ENCODE measurements at regions not wholly inside any gene's neighbourhood (a gene's known extent, or its start where the extent isn't known, plus 50 kb on each side); places are given as distances from the start of the nearest gene placed in this dataset.

GRCh38 chr6:77363702-77364101, 99.6 kb downstream of the HTR1B start:
- no peak for DNase-seq
- H3K27me3 ChIP-seq (ENCODE audit: control insufficient read depth in 3 of 3, insufficient read depth in 3 of 3, low read length in 3 of 3): no peaks in the 10 kb centered on the region
- H3K27ac ChIP-seq (ENCODE audit: low read depth in 1 of 3, low read length in 2 of 3): no peak overlapping the region
- 87 to 98% (median 90%) methylated on average over 1 of the region's 1 CpG for WGBS, 3 donors
- no peak for FAIRE-seq
- no peaks in the 10 kb centered on the region for H3K36me3 ChIP-seq (ENCODE audit: control insufficient read depth in 3 of 3, insufficient read depth in 2 of 3, low read depth in 1 of 3, low read length in 3 of 3)
- no peak overlapping the region for H3K4me3 ChIP-seq (ENCODE audit: low read depth in 1 of 3, low read length in 3 of 3)
- H3K9me3 ChIP-seq (ENCODE audit: control insufficient read depth in 2 of 2, insufficient read depth in 1 of 2, low read depth in 1 of 2, low read length in 1 of 2): peaks cover 0 to 7% of the 10 kb centered on the region in 2 donors
- no peaks in the 10 kb centered on the region for H3K4me1 ChIP-seq (ENCODE audit: control insufficient read depth in 3 of 3, insufficient read depth in 2 of 3, low read depth in 1 of 3, low read length in 2 of 3)

DNA sequence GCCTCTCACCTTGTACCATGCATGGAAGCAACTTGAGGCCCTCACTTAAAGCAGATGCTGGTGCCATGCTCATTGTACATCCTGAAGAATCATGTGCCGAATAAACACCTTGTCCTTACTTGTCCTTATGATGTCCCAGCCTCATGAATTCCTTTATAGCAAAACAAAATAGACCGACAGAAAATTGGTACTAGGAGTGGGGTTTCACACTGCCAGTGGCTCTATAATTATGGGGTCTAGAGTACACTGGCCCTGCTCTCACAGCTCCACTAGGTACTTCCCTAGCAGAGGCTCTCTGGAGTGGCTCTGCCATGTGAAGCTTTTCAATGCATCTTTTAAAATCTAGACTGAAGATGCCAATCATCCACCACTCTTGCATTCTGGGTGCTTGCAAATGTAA, 101.2 kb downstream of the HTR1B start:
- DNase-seq (no peak), FAIRE-seq (no peak)
- H3K4me3 ChIP-seq (ENCODE audit: low read depth in 1 of 3, low read length in 3 of 3): no peak overlapping the region
- no peaks in the 10 kb centered on the region for H3K36me3 ChIP-seq (ENCODE audit: control insufficient read depth in 3 of 3, insufficient read depth in 2 of 3, low read depth in 1 of 3, low read length in 3 of 3)
- no peaks in the 10 kb centered on the region for H3K27me3 ChIP-seq (ENCODE audit: control insufficient read depth in 3 of 3, insufficient read depth in 3 of 3, low read length in 3 of 3)
- peaks cover 0 to 7% of the 10 kb centered on the region in 2 donors for H3K9me3 ChIP-seq (ENCODE audit: control insufficient read depth in 2 of 2, insufficient read depth in 1 of 2, low read depth in 1 of 2, low read length in 1 of 2)
- no peaks in the 10 kb centered on the region for H3K4me1 ChIP-seq (ENCODE audit: control insufficient read depth in 3 of 3, insufficient read depth in 2 of 3, low read depth in 1 of 3, low read length in 2 of 3)
- 87 to 95% (median 93%) methylated on average over 2 of the region's 2 CpGs for WGBS, 3 donors
- H3K27ac ChIP-seq (ENCODE audit: low read depth in 1 of 3, low read length in 2 of 3): no peak overlapping the region

GRCh38 chr6:77361018-77361417, 102.3 kb downstream of the HTR1B start:
- H3K27ac ChIP-seq (ENCODE audit: low read depth in 1 of 3, low read length in 2 of 3): no peak overlapping the region
- no peaks in the 10 kb centered on the region for H3K27me3 ChIP-seq (ENCODE audit: control insufficient read depth in 3 of 3, insufficient read depth in 3 of 3, low read length in 3 of 3)
- peaks cover 0 to 7% of the 10 kb centered on the region in 2 donors for H3K9me3 ChIP-seq (ENCODE audit: control insufficient read depth in 2 of 2, insufficient read depth in 1 of 2, low read depth in 1 of 2, low read length in 1 of 2)
- H3K36me3 ChIP-seq (ENCODE audit: control insufficient read depth in 3 of 3, insufficient read depth in 2 of 3, low read depth in 1 of 3, low read length in 3 of 3): no peaks in the 10 kb centered on the region
- DNase-seq (peak in 1 of 2 donors; percentile 14), FAIRE-seq (no peak)
- H3K4me3 ChIP-seq (ENCODE audit: low read depth in 1 of 3, low read length in 3 of 3): no peak overlapping the region
- WGBS, 3 donors: 77 to 89% (median 79%) methylated on average over 1 of the region's 1 CpG
- no peaks in the 10 kb centered on the region for H3K4me1 ChIP-seq (ENCODE audit: control insufficient read depth in 3 of 3, insufficient read depth in 2 of 3, low read depth in 1 of 3, low read length in 2 of 3)

GRCh38 chr6:77356821-77357220, 106.5 kb downstream of the HTR1B start:
- H3K36me3 ChIP-seq (ENCODE audit: control insufficient read depth in 3 of 3, insufficient read depth in 2 of 3, low read depth in 1 of 3, low read length in 3 of 3): no peaks in the 10 kb centered on the region
- no peak overlapping the region for H3K27ac ChIP-seq (ENCODE audit: low read depth in 1 of 3, low read length in 2 of 3)
- DNase-seq: no peak
- no peaks in the 10 kb centered on the region for H3K4me1 ChIP-seq (ENCODE audit: control insufficient read depth in 3 of 3, insufficient read depth in 2 of 3, low read depth in 1 of 3, low read length in 2 of 3)
- no peaks in the 10 kb centered on the region for H3K27me3 ChIP-seq (ENCODE audit: control insufficient read depth in 3 of 3, insufficient read depth in 3 of 3, low read length in 3 of 3)
- no peak for FAIRE-seq
- no peaks in the 10 kb centered on the region for H3K9me3 ChIP-seq (ENCODE audit: control insufficient read depth in 2 of 2, insufficient read depth in 1 of 2, low read depth in 1 of 2, low read length in 1 of 2)
- H3K4me3 ChIP-seq (ENCODE audit: low read depth in 1 of 3, low read length in 3 of 3): no peak overlapping the region

GRCh38 chr6:77354581-77354980, 108.7 kb downstream of the HTR1B start:
- no peak for FAIRE-seq
- H3K36me3 ChIP-seq (ENCODE audit: control insufficient read depth in 3 of 3, insufficient read depth in 2 of 3, low read depth in 1 of 3, low read length in 3 of 3): no peaks in the 10 kb centered on the region

DNA sequence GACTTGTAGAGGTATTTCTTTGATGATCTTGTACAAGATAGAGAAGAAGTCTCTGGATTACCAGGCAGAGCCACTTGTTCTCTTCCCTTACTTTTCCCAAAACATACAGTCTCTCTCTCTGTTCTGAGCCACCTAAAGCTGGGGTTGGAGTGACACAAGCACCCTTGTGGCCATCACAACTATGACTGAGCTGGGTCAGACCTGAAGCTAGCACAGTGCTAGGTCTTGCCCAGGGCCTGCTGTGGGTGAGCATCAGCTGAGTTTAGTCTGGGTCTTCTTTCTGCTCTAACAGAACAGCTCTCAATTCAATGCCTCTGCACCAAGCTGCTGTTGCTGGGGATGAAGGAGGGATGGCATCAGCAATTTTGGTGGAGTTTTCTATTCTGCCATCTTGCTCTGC, 110.2 kb downstream of the HTR1B start:
- Histone ChIP-seq H3K4me1 (ENCODE audit: control insufficient read depth in 3 of 3, insufficient read depth in 2 of 3, low read depth in 1 of 3, low read length in 2 of 3) (no peaks in the 10 kb centered on the region), H3K9me3 (ENCODE audit: control insufficient read depth in 2 of 2, insufficient read depth in 1 of 2, low read depth in 1 of 2, low read length in 1 of 2) (no peaks in the 10 kb centered on the region), H3K4me3 (ENCODE audit: low read depth in 1 of 3, low read length in 3 of 3) (no peak overlapping the region), H3K27me3 (ENCODE audit: control insufficient read depth in 3 of 3, insufficient read depth in 3 of 3, low read length in 3 of 3) (no peaks in the 10 kb centered on the region), H3K36me3 (ENCODE audit: control insufficient read depth in 3 of 3, insufficient read depth in 2 of 3, low read depth in 1 of 3, low read length in 3 of 3) (no peaks in the 10 kb centered on the region), H3K27ac (ENCODE audit: low read depth in 1 of 3, low read length in 2 of 3) (no peak overlapping the region)
- FAIRE-seq: no peak
- no peak for DNase-seq

More at GRCh38 chr6:77354581-77354980, 108.7 kb downstream of the HTR1B start:
- Histone ChIP-seq H3K4me1 (ENCODE audit: control insufficient read depth in 3 of 3, insufficient read depth in 2 of 3, low read depth in 1 of 3, low read length in 2 of 3) (no peaks in the 10 kb centered on the region), H3K27ac (ENCODE audit: low read depth in 1 of 3, low read length in 2 of 3) (no peak overlapping the region), H3K27me3 (ENCODE audit: control insufficient read depth in 3 of 3, insufficient read depth in 3 of 3, low read length in 3 of 3) (no peaks in the 10 kb centered on the region), H3K4me3 (ENCODE audit: low read depth in 1 of 3, low read length in 3 of 3) (no peak overlapping the region), H3K9me3 (ENCODE audit: control insufficient read depth in 2 of 2, insufficient read depth in 1 of 2, low read depth in 1 of 2, low read length in 1 of 2) (no peaks in the 10 kb centered on the region)
- DNase-seq: no peak

DNA sequence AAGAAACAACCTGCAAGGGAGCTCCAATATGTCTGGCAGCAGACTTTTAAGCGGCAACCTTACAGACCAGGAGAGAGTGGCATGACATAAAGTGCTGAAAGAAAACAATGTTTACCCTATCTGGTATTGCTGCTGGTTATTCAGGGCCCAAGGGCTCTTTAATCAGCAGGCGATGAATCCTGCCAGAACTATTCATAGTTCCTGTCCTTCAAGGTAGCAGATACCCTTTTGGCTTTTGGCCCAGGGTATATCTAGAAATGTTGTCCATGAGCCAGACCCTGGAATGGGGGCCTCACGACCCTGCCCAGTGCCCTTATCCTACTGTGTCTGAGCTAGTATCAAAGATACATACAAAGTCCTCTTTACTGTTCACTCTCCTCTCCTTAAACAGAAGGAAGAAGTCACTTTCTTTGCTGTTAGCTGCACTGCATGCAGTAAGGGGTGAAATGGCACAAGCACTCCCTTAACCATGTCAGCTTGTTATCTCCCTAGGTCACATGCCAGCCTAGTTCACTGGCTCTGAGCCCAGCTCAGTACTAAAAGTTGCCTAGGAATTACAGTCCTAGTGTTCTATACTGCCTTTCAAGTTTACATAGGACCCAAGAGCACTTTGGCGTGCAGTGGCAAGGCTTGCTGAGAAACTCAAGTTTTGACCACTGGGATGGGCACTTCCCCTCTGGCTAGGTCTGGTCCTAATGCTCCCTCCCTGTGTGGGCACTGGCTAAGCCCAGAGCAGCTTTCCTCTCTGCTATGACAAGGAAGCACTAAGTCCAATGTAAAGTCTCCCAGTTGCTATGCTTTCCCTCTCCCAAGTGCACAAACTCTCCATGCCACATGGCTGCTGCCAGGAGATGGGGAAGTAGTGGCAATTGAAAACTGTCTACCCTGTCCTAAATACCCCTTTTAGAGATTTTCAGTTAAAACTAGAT, 122.0 kb downstream of the HTR1B start:
- H3K27ac ChIP-seq (ENCODE audit: low read depth in 1 of 3, low read length in 2 of 3): peak overlapping the region in 1 of 3 donors; percentile 54
- peak; percentile 17 to 88 for DNase-seq
- no peak overlapping the region for H3K4me3 ChIP-seq (ENCODE audit: low read depth in 1 of 3, low read length in 3 of 3)
- H3K9me3 ChIP-seq (ENCODE audit: control insufficient read depth in 2 of 2, insufficient read depth in 1 of 2, low read depth in 1 of 2, low read length in 1 of 2): peaks cover 0 to 2% of the 10 kb centered on the region in 2 donors
- WGBS, 3 donors: 27 to 64% (median 49%) methylated on average over 4 of the region's 4 CpGs
- FAIRE-seq: no peak
- H3K4me1 ChIP-seq (ENCODE audit: control insufficient read depth in 3 of 3, insufficient read depth in 2 of 3, low read depth in 1 of 3, low read length in 2 of 3): no peaks in the 10 kb centered on the region
- no peaks in the 10 kb centered on the region for H3K36me3 ChIP-seq (ENCODE audit: control insufficient read depth in 3 of 3, insufficient read depth in 2 of 3, low read depth in 1 of 3, low read length in 3 of 3)
- H3K27me3 ChIP-seq (ENCODE audit: control insufficient read depth in 3 of 3, insufficient read depth in 3 of 3, low read length in 3 of 3): no peaks in the 10 kb centered on the region

DNA sequence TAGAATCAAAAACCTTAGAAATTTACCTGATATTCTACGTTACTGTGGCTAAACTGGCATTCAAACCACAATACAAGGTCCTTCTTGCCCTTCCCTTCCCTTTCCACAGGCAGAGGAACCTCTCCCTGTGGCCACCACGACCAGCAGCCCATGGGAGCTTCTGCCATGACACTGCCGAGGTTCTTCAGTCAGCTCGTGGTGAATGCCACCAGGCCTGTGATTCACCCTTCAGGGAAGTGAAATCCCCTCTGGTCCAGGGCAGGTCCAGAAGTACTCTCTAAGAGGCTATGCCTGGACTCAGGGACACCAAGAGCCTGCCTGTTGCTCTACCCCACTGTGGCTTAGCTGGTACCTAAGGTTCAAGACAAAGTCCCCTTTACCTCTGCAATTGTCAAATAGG, 123.0 kb downstream of the HTR1B start:
- Histone ChIP-seq H3K4me1 (ENCODE audit: control insufficient read depth in 3 of 3, insufficient read depth in 2 of 3, low read depth in 1 of 3, low read length in 2 of 3) (no peaks in the 10 kb centered on the region), H3K9me3 (ENCODE audit: control insufficient read depth in 2 of 2, insufficient read depth in 1 of 2, low read depth in 1 of 2, low read length in 1 of 2) (peaks cover 0 to 2% of the 10 kb centered on the region in 2 donors), H3K27ac (ENCODE audit: low read depth in 1 of 3, low read length in 2 of 3) (peak overlapping the region in 1 of 3 donors; percentile 47), H3K36me3 (ENCODE audit: control insufficient read depth in 3 of 3, insufficient read depth in 2 of 3, low read depth in 1 of 3, low read length in 3 of 3) (no peaks in the 10 kb centered on the region), H3K4me3 (ENCODE audit: low read depth in 1 of 3, low read length in 3 of 3) (no peak overlapping the region), H3K27me3 (ENCODE audit: control insufficient read depth in 3 of 3, insufficient read depth in 3 of 3, low read length in 3 of 3) (no peaks in the 10 kb centered on the region)
- FAIRE-seq: no peak
- DNase-seq: no peak
- 64 to 72% (median 65%) methylated on average over 4 of the region's 4 CpGs for WGBS, 3 donors

DNA sequence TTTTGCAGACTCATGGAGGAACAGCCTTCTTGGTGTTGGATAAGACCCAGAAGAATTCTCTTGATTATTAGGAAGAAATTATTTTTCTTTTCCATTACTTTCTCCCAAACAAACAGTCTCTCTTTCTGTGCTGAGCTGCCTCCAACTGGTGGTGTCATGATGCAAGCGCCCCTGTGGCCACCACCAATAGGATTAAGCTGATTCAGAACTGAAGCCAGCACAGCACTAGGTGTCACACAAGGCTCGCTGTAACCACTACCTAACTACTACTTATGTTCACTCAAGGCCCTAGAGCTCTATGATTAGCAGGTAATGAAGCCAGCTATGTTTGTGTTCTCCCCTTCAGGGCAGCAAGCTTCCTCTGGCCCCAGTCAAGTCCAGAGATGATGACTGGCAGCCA, 123.4 kb downstream of the HTR1B start:
- FAIRE-seq: no peak
- Histone ChIP-seq H3K27me3 (ENCODE audit: control insufficient read depth in 3 of 3, insufficient read depth in 3 of 3, low read length in 3 of 3) (no peaks in the 10 kb centered on the region), H3K4me3 (ENCODE audit: low read depth in 1 of 3, low read length in 3 of 3) (no peak overlapping the region), H3K4me1 (ENCODE audit: control insufficient read depth in 3 of 3, insufficient read depth in 2 of 3, low read depth in 1 of 3, low read length in 2 of 3) (no peaks in the 10 kb centered on the region), H3K9me3 (ENCODE audit: control insufficient read depth in 2 of 2, insufficient read depth in 1 of 2, low read depth in 1 of 2, low read length in 1 of 2) (peaks cover 0 to 2% of the 10 kb centered on the region in 2 donors), H3K27ac (ENCODE audit: low read depth in 1 of 3, low read length in 2 of 3) (peak overlapping the region in 1 of 3 donors; percentile 47), H3K36me3 (ENCODE audit: control insufficient read depth in 3 of 3, insufficient read depth in 2 of 3, low read depth in 1 of 3, low read length in 3 of 3) (no peaks in the 10 kb centered on the region)
- DNase-seq: no peak
- 70 to 83% (median 78%) methylated on average over 2 of the region's 2 CpGs for WGBS, 3 donors
